ENCODE measurements at regions not wholly inside any gene's neighbourhood (a gene's known extent, or its start where the extent isn't known, plus 50 kb on each side); places are given as distances from the start of the nearest gene placed in this dataset.
"Not testable (repeated sequence)": the region's sequence is repeated elsewhere in the genome, so short reads cannot be mapped to it uniquely, and the experiment has no call there.

- Histone ChIP-seq H3K18ac (ENCODE audit: low read length) (no peak overlapping the region), H3K14ac (ENCODE audit: low read length) (no peak overlapping the region), H2BK12ac (ENCODE audit: low read length) (no peak overlapping the region), H3K79me1 (ENCODE audit: low read depth, low read length) (no peaks in the 10 kb centered on the region), H3K4me2 (ENCODE audit: insufficient read depth, low read length, poor library complexity, severe bottlenecking) (no peak overlapping the region), H3K23ac (ENCODE audit: low read depth, low read length, poor library complexity) (no peak overlapping the region), H2AK5ac (ENCODE audit: low read depth, low read length) (no peak overlapping the region), H3K36me3 (replicated peaks in 1 of 2; ENCODE audit: control insufficient read depth in 2 of 2, insufficient read depth in 2 of 2, low read length in 2 of 2) (no peaks in the 10 kb centered on the region), H3K9ac (ENCODE audit: low read depth, low read length, poor library complexity) (no peak overlapping the region), H2BK15ac (ENCODE audit: low read length) (no peak overlapping the region), H3K27me3 (ENCODE audit: control insufficient read depth in 3 of 3, insufficient read depth in 3 of 3, low read depth in 1 of 3, low read length in 3 of 3) (no peaks in the 10 kb centered on the region), H3K27ac (replicated peaks; ENCODE audit: low read length) (no peak overlapping the region), H4K91ac (ENCODE audit: low read depth, low read length, poor library complexity) (no peak overlapping the region), H2BK5ac (ENCODE audit: low read length) (no peak overlapping the region), H3K4ac (ENCODE audit: low read length) (no peak overlapping the region), H3K4me1 (ENCODE audit: control insufficient read depth in 2 of 2, insufficient read depth in 1 of 2, low read depth in 1 of 2, low read length in 2 of 2) (no peaks in the 10 kb centered on the region), H2AFZ (ENCODE audit: low read length) (no peak overlapping the region), H3K4me3 (ENCODE audit: low read length in 2 of 2) (no peak overlapping the region), H2BK120ac (ENCODE audit: low read depth, low read length) (no peak overlapping the region), H3K9me3 (replicated peaks in 1 of 2; ENCODE audit: control insufficient read depth in 2 of 2, insufficient read depth in 1 of 2, low read depth in 1 of 2, low read length in 2 of 2) (no peaks in the 10 kb centered on the region), H4K8ac (ENCODE audit: low read depth, low read length) (no peak overlapping the region)
- WGBS, 2 donors (ENCODE audit: extremely low coverage in 2 of 2, insufficient read length in 2 of 2, insufficient replicate concordance in 1 of 2) = no CpG with 5 or more reads among the region's 8 CpGs
- no peak for DNase-seq (ENCODE audit: low spot score)
These were observed 139.3 kb upstream of the MXRA5 start for GRCh38 chrX:3485727-3486126.

GRCh38 chrX:3479026-3479425 lies 132.6 kb upstream of the MXRA5 start:
- WGBS, 2 donors (ENCODE audit: extremely low coverage in 2 of 2, insufficient read length in 2 of 2, insufficient replicate concordance in 1 of 2) = no CpG with 5 or more reads among the region's 4 CpGs
- Histone ChIP-seq H3K27ac (replicated peaks; ENCODE audit: low read length) (no peak overlapping the region), H2BK12ac (ENCODE audit: low read length) (no peak overlapping the region), H2AK5ac (ENCODE audit: low read depth, low read length) (no peak overlapping the region), H4K8ac (ENCODE audit: low read depth, low read length) (no peak overlapping the region), H2AFZ (ENCODE audit: low read length) (no peak overlapping the region), H2BK120ac (ENCODE audit: low read depth, low read length) (no peak overlapping the region), H3K79me1 (ENCODE audit: low read depth, low read length) (no peaks in the 10 kb centered on the region), H3K9me3 (replicated peaks in 1 of 2; ENCODE audit: control insufficient read depth in 2 of 2, insufficient read depth in 1 of 2, low read depth in 1 of 2, low read length in 2 of 2) (no peaks in the 10 kb centered on the region), H3K23ac (ENCODE audit: low read depth, low read length, poor library complexity) (no peak overlapping the region), H3K36me3 (replicated peaks in 1 of 2; ENCODE audit: control insufficient read depth in 2 of 2, insufficient read depth in 2 of 2, low read length in 2 of 2) (no peaks in the 10 kb centered on the region), H2BK15ac (ENCODE audit: low read length) (no peak overlapping the region), H3K9ac (ENCODE audit: low read depth, low read length, poor library complexity) (no peak overlapping the region), H3K18ac (ENCODE audit: low read length) (no peak overlapping the region), H2BK5ac (ENCODE audit: low read length) (no peak overlapping the region), H3K4me3 (ENCODE audit: low read length in 2 of 2) (no peak overlapping the region), H3K4ac (ENCODE audit: low read length) (no peak overlapping the region), H3K27me3 (ENCODE audit: control insufficient read depth in 3 of 3, insufficient read depth in 3 of 3, low read depth in 1 of 3, low read length in 3 of 3) (no peaks in the 10 kb centered on the region), H3K4me1 (ENCODE audit: control insufficient read depth in 2 of 2, insufficient read depth in 1 of 2, low read depth in 1 of 2, low read length in 2 of 2) (no peaks in the 10 kb centered on the region), H3K4me2 (ENCODE audit: insufficient read depth, low read length, poor library complexity, severe bottlenecking) (no peak overlapping the region), H3K14ac (ENCODE audit: low read length) (no peak overlapping the region), H4K91ac (ENCODE audit: low read depth, low read length, poor library complexity) (no peak overlapping the region)
- DNase-seq (ENCODE audit: low spot score) = no peak

- H3K4me3 ChIP-seq (ENCODE audit: low read length in 2 of 2) = no peak overlapping the region
- no peak overlapping the region for H4K8ac ChIP-seq (ENCODE audit: low read depth, low read length)
- no peak overlapping the region for H3K9ac ChIP-seq (ENCODE audit: low read depth, low read length, poor library complexity)
- no peak overlapping the region for H3K14ac ChIP-seq (ENCODE audit: low read length)
- no peaks in the 10 kb centered on the region for H3K9me3 ChIP-seq (replicated peaks in 1 of 2; ENCODE audit: control insufficient read depth in 2 of 2, insufficient read depth in 1 of 2, low read depth in 1 of 2, low read length in 2 of 2)
- no peak overlapping the region for H2AK5ac ChIP-seq (ENCODE audit: low read depth, low read length)
- no CpG with 5 or more reads among the region's 4 CpGs for WGBS, 2 donors (ENCODE audit: extremely low coverage in 2 of 2, insufficient read length in 2 of 2, insufficient replicate concordance in 1 of 2)
- no peaks in the 10 kb centered on the region for H3K36me3 ChIP-seq (replicated peaks in 1 of 2; ENCODE audit: control insufficient read depth in 2 of 2, insufficient read depth in 2 of 2, low read length in 2 of 2)
- H3K4me2 ChIP-seq (ENCODE audit: insufficient read depth, low read length, poor library complexity, severe bottlenecking) = no peak overlapping the region
- no peak overlapping the region for H3K23ac ChIP-seq (ENCODE audit: low read depth, low read length, poor library complexity)
- H3K4ac ChIP-seq (ENCODE audit: low read length) = no peak overlapping the region
- no peak overlapping the region for H2BK15ac ChIP-seq (ENCODE audit: low read length)
- no peak overlapping the region for H2BK12ac ChIP-seq (ENCODE audit: low read length)
- H3K4me1 ChIP-seq (ENCODE audit: control insufficient read depth in 2 of 2, insufficient read depth in 1 of 2, low read depth in 1 of 2, low read length in 2 of 2) = no peaks in the 10 kb centered on the region
- H3K27ac ChIP-seq (replicated peaks; ENCODE audit: low read length) = no peak overlapping the region
- no peak overlapping the region for H2AFZ ChIP-seq (ENCODE audit: low read length)
- no peak for DNase-seq (ENCODE audit: low spot score)
- H3K18ac ChIP-seq (ENCODE audit: low read length) = no peak overlapping the region
- H3K27me3 ChIP-seq (ENCODE audit: control insufficient read depth in 3 of 3, insufficient read depth in 3 of 3, low read depth in 1 of 3, low read length in 3 of 3) = no peaks in the 10 kb centered on the region
- H2BK120ac ChIP-seq (ENCODE audit: low read depth, low read length) = no peak overlapping the region
- H3K79me1 ChIP-seq (ENCODE audit: low read depth, low read length) = no peaks in the 10 kb centered on the region
- H4K91ac ChIP-seq (ENCODE audit: low read depth, low read length, poor library complexity) = no peak overlapping the region
- no peak overlapping the region for H2BK5ac ChIP-seq (ENCODE audit: low read length)
These were observed 130.5 kb upstream of the MXRA5 start for GRCh38 chrX:3476973-3477372.

GRCh38 chrX:3470211-3470679 lies 123.8 kb upstream of the MXRA5 start:
- not testable (repeated sequence) for H2BK5ac ChIP-seq (ENCODE audit: low read length); H3K4ac ChIP-seq (ENCODE audit: low read length); DNase-seq (ENCODE audit: low spot score)

More at GRCh38 chrX:3470211-3470679, 123.8 kb upstream of the MXRA5 start:
- H3K4me2 ChIP-seq (ENCODE audit: insufficient read depth, low read length, poor library complexity, severe bottlenecking); H3K9ac ChIP-seq (ENCODE audit: low read depth, low read length, poor library complexity); H3K9me3 ChIP-seq (replicated peaks in 1 of 2; ENCODE audit: control insufficient read depth in 2 of 2, insufficient read depth in 1 of 2, low read depth in 1 of 2, low read length in 2 of 2); H3K23ac ChIP-seq (ENCODE audit: low read depth, low read length, poor library complexity); H3K14ac ChIP-seq (ENCODE audit: low read length); H2AK5ac ChIP-seq (ENCODE audit: low read depth, low read length); H3K79me1 ChIP-seq (ENCODE audit: low read depth, low read length); H4K8ac ChIP-seq (ENCODE audit: low read depth, low read length); H2BK120ac ChIP-seq (ENCODE audit: low read depth, low read length); H3K4me3 ChIP-seq (ENCODE audit: low read length in 2 of 2); H4K91ac ChIP-seq (ENCODE audit: low read depth, low read length, poor library complexity); H2AFZ ChIP-seq (ENCODE audit: low read length); H2BK15ac ChIP-seq (ENCODE audit: low read length); H2BK12ac ChIP-seq (ENCODE audit: low read length); H3K27ac ChIP-seq (replicated peaks; ENCODE audit: low read length); H3K4me1 ChIP-seq (ENCODE audit: control insufficient read depth in 2 of 2, insufficient read depth in 1 of 2, low read depth in 1 of 2, low read length in 2 of 2); H3K18ac ChIP-seq (ENCODE audit: low read length); H3K27me3 ChIP-seq (ENCODE audit: control insufficient read depth in 3 of 3, insufficient read depth in 3 of 3, low read depth in 1 of 3, low read length in 3 of 3); H3K36me3 ChIP-seq (replicated peaks in 1 of 2; ENCODE audit: control insufficient read depth in 2 of 2, insufficient read depth in 2 of 2, low read length in 2 of 2): not testable (repeated sequence)
- WGBS, 2 donors (ENCODE audit: extremely low coverage in 2 of 2, insufficient read length in 2 of 2, insufficient replicate concordance in 1 of 2) = no CpG with 5 or more reads among the region's 7 CpGs
